Sciatic nerve (tissue), 2 donors: ENCODE measurements at regions not wholly inside any gene's neighbourhood (a gene's known extent, or its start where the extent isn't known, plus 50 kb on each side); places are given as distances from the start of the nearest gene placed in this dataset.

ENCODE experiments used
- ATAC-seq: fragments of 200-7000 bp; cut with Tn5 transposase; one replicate; pipeline ENCODE4 v1.9.1; 2020; ENCODE audit warnings: mild to moderate bottlenecking, moderate library complexity
- DNase-seq: peaks from one replicate; pipeline ENCODE4 v3.0.0-alpha.2; 2020; ENCODE audit warnings: low spot score
- intact Hi-C: fragments of 100-400 bp; cut with DNase I; formaldehyde crosslinking; loops from one replicate; pipeline ENCODE4 v1.14.2; 2022
- donor health status: DM: no; HTN: no; CAD: no.
- donor health status: DM: no; HTN: no; CAD: no.

DNA sequence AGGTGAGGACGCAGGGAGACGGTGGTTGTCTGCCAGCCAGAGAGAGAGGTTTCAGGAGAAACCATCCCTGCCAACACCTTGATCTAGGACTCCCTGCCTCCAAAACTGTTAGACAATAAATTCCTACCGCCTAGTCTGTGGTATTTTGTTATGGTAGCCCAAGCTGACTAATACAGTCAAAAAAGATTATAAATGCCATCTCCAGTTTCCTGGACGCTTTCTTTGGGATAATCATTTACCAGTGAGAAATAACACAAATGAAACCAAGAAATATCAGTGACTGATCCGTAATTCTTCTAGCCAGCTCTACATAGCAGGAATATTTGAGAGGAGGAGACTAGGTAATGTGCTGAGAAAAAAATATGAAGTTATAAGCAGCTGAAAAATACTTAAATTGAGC lies 707.8 kb upstream of the LMCD1 start:
- ATAC-seq (no peak), DNase-seq (no peak)
- intact Hi-C loops = no loop called here

DNA sequence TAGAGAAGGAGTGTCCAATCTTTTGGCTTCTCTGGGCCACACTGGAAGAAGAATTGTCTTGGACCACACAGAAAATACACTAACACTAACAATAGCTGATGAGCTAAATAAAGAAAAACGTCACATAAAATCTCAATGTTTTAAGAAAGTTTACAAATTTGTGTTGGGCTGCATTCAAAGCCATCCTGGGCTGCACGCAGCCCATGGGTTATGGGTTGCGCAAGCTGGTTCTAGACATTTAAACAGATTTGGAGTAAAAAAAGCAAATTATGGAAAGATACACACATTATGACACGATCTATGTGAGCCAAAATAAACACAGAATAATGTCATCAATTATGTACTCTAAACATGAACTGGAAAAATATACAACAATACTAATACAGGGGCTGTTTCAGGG lies 703.3 kb upstream of the LMCD1 start:
- no peak for DNase-seq

DNA sequence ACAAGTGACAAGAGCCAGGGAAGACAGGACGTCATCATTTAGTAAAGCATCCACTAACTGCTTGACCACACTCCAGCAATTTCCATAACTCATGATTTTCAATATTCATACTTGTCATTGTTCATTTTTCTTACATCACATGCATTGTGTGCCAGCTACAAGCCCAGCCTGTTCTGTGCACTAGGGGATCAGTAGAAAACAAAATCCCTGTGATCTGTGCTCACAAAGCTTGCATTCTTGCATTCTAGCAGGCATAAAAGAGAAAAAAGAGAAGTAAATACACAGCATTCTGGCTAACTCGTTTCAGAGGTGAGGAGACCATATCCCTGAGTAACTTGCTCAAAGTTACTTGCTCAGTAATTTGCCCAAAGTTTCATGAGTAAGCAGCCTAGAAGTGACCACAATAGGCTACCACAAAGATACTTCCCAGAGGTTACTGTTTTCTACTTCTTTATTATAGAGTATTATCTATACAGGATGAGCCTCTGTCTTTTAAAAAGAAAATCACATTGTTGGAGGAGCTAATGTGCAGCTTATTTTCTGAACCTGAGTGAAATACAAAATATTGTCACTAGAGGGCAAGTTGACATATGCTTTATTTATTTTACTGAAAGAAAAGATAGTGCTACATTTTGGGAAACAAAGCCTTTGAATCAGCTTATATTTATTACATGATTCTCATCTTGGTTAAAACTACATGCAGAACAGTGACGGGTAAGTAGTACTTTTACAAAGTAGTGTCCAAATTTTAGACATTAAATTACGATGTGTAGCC lies 701.4 kb upstream of the LMCD1 start:
- peak; percentile 41 for ATAC-seq

More for the DNA sequence above, 703.3 kb upstream of the LMCD1 start:
- intact Hi-C loops = no loop called here
- peak; percentile 63 for ATAC-seq

DNA sequence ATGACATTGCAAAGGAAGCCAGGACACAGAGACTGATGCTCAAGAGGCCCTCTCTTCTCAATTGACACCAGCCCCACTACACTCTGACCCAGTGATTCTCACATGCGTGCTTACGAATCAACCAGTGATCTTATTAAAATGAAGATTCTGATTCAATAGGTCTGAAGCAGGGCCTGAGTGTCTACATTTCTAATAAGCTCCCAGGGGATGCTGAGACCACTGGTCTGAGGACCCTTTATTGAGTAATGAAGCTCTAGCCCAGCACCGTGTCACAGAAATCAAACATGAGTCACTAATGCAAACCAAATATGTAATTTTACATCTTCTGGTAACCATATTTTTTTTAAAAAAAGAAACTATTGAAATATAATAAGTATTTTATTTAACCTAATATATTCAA lies 689.1 kb upstream of the LMCD1 start:
- intact Hi-C loops = no loop called here
- ATAC-seq = no peak

More for the DNA sequence above, 701.4 kb upstream of the LMCD1 start:
- intact Hi-C loops = no loop called here
- no peak for DNase-seq

DNA sequence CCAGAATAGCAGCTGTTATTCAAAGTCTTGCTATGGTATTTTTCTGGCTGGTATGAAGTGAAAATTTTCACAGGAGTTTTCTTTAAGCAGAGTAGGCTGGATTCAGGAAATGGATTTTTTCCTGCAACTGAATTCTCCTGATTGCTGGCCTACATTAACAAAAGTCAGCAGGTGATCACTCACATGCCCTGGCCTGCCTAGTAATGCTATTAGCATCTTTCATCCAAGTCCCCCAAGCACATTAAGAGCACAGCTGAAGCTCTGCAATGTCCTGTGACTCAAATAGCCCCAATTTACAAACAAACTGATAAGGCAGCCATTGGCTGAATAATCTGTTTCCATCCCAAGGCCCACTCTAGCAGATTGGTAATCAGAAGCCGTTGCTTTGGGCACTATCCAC lies 688.3 kb upstream of the LMCD1 start:
- DNase-seq (no peak), ATAC-seq (no peak)
- intact Hi-C loops = no loop called here

More for the DNA sequence above, 689.1 kb upstream of the LMCD1 start:
- no peak for DNase-seq

DNA sequence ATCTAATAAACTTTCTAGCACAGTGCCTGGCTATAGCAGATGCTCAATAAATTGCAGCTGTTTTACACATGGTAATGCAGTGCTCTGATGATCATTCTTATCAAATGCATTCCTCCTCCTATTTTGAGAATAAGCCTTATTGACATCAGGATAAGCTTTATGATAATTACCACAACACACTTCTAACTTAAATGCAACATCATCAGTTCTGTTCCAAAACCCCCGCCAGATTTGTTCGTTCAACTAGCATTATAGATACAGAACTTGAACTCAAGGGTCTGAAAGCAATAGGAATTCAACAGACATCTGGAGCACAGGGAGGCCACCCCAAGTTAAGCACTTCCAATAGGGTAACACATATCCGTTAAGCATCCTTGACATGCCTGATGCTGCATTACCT lies 684.4 kb upstream of the LMCD1 start:
- intact Hi-C loops = no loop called here
- no peak for DNase-seq
- no peak for ATAC-seq

DNA sequence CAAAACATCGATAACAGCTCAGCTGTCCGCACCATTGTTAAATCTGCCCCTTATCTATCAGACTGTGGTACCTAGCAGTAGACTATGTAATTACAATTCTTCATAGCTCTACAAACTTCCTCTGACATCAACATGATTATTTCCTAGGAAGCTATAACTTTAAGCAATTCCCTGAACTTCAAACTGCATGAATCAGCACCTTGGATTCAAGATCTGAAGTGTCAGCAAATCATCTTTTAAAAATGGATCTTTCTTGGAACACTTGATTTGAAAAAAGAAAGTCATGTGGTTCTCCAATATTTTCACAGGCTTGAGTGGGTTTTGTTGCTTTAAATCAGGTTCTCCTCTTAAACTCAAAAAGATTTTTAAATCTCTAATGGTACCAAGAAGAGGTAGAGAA lies 680.7 kb upstream of the LMCD1 start:
- ATAC-seq (no peak), DNase-seq (no peak)
- intact Hi-C loops = no loop called here

DNA sequence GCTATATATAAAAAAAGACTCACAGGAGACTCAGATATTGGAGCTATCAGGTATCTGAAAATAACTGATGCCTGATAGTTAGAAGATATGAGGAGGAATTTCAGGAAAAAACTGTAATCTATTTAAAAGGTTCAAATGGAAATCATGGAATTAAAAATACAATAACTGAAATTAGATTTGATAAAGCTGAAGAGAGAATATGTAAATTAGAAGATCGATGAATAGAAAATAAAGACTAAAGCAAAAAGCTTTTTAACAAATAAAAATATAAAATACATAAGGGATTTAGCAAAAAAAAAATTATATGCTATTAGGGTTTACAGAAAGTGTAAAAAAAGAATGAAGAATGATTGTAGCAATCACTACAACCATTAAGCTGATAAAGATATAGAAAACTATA lies 679.8 kb upstream of the LMCD1 start:
- intact Hi-C loops = no loop called here
- no peak for DNase-seq
- no peak for ATAC-seq

DNA sequence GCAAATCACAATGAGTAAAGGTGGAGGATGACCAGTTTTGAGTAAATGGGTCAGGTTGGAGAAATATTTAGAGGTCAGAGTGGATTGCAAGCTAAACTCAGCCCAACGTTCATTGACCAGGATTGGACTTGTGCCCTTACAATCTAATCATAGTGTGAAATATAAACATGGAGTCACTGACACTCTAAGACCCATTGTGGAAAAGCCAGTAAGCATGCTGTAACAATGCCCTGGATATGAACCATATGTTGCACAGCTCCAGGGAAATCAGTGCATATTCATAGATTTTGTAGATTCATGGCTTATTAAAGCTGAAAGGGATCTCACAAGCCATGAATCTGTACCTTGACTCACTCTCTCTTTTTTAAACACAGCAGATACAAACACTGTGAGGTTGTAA lies 660.2 kb upstream of the LMCD1 start:
- intact Hi-C loops = no loop called here
- DNase-seq (no peak), ATAC-seq (no peak)

DNA sequence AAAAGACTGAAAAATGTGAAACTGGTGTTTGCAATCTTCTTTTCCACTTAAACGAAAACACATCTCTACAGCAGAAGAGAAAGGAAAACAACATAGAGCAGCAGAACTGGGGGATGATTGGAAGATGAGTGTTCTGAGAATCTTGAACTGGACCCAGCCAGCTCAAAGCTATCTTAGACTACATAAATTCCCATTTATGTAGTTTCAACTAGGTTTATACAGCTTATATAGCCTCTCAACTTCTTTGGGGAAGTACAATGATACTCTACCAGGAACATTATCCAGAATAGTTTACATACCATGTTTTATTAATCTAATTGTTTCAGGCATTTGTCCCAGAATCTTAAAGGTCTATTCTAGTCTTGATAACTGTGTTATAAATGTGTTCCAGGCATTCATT lies 658.2 kb upstream of the LMCD1 start:
- intact Hi-C loops = no loop called here
- DNase-seq = no peak
- ATAC-seq = no peak

DNA sequence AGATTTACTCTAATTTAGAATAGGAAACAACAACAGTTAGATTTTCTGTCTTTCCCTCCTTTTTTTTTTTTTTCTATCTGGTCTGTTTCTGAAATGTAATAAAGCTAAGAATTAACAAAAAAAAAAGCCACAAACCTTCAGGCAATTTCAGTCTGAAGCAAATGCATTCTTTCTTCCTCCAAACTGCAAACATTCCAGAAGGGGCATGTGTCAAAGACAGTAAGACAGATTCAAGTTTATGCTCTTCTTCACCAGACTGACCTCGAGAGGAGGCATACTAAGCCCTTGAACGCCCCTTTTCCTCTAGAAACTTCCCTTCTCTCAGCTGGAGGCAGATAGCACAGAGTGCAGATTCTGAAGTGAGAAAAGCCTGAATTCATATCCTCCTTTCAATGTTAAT lies 654.6 kb upstream of the LMCD1 start:
- DNase-seq (no peak), ATAC-seq (no peak)
- intact Hi-C loops = no loop called here

DNA sequence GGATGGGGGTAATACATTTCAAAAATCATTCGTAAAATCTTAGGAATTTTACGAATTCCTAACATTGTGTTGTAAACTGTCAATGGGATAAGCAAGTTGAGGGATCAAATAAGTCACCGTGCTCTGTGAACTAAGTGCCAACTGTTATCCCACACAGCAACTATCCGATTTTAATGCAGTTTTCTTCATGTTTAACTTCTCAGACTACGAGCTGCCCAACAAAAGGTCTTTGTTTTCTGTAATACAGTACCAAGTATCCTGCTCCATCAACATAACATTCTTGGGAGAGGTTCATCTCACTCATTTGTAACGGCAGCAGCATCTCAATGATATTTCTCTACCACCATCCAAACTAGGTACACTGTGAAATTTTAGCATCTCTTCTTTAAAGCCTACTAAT lies 654.1 kb upstream of the LMCD1 start:
- intact Hi-C loops = no loop called here
- no peak for DNase-seq
- no peak for ATAC-seq

DNA sequence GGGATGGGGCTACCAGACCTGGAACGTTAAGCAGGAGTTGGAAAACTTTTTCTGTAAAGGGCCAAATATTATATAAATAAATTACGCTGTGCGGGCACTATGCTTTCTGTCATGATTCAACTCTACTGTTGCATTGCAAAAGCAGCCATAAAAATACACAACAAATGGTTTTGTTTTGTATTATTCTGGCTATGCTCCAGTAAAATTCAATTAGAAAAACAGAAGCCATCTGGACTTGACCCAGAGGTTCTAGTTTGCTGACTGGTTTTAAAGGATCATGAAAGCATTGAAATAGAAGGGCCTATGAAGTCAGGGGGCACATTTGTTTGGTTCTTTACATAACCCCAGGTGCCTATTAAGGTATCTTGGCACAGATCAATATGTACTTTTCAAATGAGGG lies 647.4 kb upstream of the LMCD1 start:
- intact Hi-C loops = no loop called here
- ATAC-seq (no peak), DNase-seq (no peak)

DNA sequence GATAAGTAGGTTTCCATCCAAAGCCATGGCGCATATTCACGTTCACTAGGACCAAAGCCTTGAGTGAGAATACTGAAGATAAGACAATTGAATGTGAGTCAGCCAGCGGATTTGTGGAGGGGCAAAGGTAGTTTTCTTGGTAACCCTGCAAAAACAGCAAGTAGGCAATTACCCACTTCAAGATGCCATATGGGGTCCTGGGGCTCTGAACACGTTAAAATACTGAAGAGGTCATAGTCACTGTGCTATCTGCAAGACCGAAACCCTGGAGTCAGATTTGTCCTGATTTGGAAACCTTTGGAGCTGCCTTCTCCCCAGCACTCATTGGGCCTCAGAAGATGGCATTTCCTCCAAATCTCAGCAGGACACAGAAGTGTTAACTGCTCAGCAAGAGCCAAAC lies 646.9 kb upstream of the LMCD1 start:
- ATAC-seq = no peak
- no peak for DNase-seq
- intact Hi-C loops = no loop called here

DNA sequence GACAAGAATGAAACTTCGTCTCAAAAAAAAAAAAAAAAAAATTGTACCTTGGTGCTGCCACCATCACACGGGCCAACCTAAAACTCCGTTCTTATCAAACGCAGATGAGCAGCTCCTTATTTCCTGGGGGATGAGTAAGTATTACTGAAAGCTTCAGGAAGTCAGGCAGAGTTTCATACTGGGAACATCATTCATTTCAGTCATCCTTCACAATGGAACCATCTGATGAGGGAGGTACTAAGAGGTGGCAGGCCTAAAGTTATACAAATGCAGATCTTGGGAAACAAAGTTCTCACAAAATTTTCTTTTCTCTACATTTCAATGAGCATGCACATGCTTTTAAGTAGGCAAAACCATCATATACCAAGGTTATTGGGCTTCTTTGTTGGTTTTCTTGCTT lies 636.0 kb upstream of the LMCD1 start:
- intact Hi-C loops = no loop called here
- DNase-seq = no peak
- no peak for ATAC-seq

DNA sequence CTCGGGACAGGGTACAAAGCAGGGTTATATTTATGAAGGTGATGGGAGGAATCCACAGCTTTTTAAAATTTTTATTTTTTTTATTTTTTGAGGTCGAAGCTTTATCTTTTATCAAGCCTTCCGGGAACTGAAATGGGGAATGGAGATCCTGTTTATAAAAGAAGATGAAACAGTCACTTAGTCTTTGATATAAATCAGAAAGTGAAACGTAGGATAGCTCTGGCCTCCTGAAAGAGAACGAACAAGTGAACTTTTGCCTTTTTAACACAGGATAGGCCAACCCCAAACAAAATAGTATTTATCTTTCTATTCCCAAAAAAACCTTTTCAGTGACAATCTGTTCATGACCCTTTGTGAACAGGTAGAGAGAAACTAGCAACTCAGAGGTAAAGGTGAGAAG lies 634.0 kb upstream of the LMCD1 start:
- no peak for ATAC-seq
- intact Hi-C loops = no loop called here
- no peak for DNase-seq

DNA sequence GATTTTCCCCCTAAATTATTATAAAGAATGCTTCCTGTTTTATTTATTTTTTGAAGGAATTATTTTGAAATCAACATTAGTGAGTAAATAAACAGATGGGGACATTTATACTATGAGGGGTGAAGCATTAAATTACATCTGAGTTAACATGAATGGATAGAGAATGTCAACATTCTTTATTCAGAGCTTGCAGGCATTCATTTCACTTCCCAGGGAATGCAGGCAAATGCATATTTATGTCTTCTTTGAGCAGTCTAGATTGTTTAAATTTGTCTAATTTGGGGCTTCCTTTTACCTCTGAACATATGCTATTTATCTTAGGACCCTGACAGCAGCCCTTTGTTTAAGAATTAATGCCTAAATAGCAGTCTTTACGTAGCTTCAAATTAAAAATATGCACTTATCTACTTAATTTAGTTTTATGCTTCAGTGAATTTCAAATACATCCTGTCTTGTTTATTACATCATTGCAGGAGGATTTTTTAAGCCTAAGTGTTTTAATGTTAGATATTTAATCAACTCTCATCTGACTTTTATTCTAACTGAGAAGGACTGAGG lies 630.5 kb upstream of the LMCD1 start:
- intact Hi-C loops = no loop called here
- ATAC-seq = no peak

DNA sequence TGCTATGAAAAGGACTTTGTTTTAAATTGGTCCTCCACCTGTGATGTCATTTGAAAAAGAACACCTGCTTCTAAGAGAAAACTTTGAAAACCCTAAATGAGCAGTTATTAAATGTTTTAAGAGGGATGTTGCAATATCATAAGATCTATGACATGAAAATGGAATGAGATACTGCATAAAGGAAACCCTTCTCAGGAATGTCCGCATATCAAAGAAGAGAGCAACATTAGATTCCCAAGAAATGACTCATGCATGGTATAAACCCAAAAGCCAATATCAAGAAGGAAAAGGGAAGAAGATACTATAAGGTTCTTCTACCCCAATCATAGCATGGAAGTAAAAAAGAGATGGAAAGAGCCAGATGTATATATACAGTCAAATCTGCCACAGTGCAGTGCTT lies 627.5 kb upstream of the LMCD1 start:
- no peak for ATAC-seq
- intact Hi-C loops = no loop called here
- DNase-seq = no peak

More for the DNA sequence above, 630.5 kb upstream of the LMCD1 start:
- DNase-seq = no peak

DNA sequence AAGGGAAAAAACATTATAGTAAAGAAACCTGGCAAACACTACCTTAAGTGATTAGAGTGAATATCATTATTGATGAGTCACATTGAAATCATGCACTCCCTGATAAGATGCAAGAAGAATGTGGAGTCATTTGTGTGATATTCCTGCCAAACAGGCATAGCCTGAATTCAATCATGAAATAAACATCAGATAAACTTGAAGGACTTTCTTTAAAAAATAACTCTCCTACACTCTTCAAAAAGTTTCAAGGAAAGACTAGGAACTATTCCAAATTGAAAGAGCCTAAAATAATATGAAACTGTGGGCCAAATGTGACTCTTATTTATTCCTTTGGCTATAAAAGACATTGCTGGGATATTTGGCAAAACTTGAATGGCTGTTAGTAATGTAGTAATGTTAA lies 625.7 kb upstream of the LMCD1 start:
- DNase-seq (no peak), ATAC-seq (no peak)
- intact Hi-C loops = no loop called here

DNA sequence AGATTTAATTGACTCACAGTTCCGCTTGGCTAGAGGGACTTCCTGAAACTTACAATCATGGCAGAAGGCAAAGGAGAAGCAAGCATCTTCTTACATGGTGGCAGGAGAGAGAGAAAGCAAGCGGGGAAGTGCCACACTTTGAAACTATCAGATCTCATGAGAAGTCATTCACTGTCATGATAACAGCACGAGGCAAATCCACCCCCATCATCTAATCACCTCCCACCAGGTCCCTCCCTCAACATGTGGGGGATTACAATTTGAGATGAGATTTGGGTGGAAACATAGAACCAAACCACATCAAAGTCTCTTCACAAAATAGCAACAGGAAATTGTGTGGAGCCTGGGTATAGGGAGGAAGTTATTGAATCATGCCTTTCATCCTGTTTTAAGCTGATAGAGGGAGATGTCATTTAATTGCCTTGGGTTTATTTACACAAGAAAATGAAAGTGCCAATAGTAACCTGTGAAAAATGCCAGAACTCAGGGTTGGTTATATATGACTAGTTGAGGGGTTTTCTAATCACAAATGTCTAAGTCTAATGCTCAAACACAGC lies 624.8 kb upstream of the LMCD1 start:
- DNase-seq = no peak
- intact Hi-C loops = no loop called here
- no peak for ATAC-seq

DNA sequence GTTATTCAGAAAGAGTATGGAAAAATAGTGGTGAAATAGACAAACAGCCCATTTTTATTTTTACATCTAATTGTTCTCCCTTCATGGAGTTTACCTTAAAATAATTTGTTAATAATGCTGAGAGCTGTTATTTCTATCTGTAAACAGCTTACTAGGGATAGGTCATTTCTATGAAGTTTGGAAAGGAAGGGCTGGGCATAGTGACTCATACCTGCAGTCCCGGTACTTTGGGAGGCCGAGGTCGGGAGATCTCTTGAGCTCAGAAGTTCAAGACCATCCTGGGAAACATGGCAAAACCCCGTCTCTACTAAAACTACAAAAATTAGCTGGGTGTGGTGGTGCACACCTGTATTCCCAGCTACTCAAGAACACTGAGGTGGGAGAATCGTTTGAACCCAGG lies 624.3 kb upstream of the LMCD1 start:
- ATAC-seq = no peak
- intact Hi-C loops = no loop called here
- DNase-seq = no peak
